ENCODE measurements at regions not wholly inside any gene's neighbourhood (a gene's known extent, or its start where the extent isn't known, plus 50 kb on each side); places are given as distances from the start of the nearest gene placed in this dataset.

DNA sequence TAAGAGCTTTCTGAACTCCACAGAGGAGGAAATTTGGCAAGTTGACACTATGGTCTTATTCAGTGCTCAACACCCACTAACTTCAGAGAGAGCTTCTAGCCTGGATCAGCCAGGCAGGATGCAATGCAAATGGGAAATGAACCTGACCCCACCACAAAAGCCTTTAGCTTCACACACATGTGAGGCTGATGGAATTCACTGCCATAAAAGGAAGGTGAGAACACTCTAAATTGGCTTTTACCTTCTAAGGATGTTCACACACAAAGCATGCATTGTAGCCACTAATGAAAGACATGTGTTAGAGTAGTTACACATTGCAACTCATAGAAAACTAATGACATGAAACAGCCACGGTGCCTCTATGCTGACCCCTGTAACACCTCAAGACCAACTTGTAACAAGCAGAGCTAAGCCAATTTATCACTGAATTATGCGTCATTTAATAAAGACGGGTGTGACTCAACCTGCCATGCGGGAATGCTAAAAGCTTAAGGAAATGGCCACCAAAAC lies 262.1 kb downstream of the HACE1 start:
- TF ChIP-seq POLR2A (IDR thresholded peaks at IDR 0.05; ENCODE audit: control extremely low read depth in 1 of 2, low read depth in 2 of 2, low read length in 2 of 2) = no peak
- no peak for TF ChIP-seq KDM4A (IDR thresholded peaks at IDR 0.05; ENCODE audit: low read depth, low read length, severe bottlenecking)
- TF ChIP-seq CHD1 (IDR thresholded peaks at IDR 0.05; ENCODE audit: low read depth, low read length) = no peak
- no peak for TF ChIP-seq CEBPB (IDR thresholded peaks at IDR 0.05; ENCODE audit: low read depth, low read length)
- TF ChIP-seq CTCF (IDR thresholded peaks at IDR 0.05; ENCODE audit: control extremely low read depth in 1 of 3, insufficient read depth in 1 of 3, low read depth in 1 of 3, low read length in 3 of 3) = no peak

Data from H1 (cell line).